ENCODE measurements at regions not wholly inside any gene's neighbourhood (a gene's known extent, or its start where the extent isn't known, plus 50 kb on each side); places are given as distances from the start of the nearest gene placed in this dataset.

- H3K27me3 ChIP-seq (replicated peaks; ENCODE audit: insufficient read depth) = no peaks in the 10 kb centered on the region
- H3K36me3 ChIP-seq = no peaks in the 10 kb centered on the region
- DNase-seq (ENCODE audit: low spot score) = no peak
- no peak overlapping the region for H3K27ac ChIP-seq
- H3K4me3 ChIP-seq = no peak overlapping the region
- no peaks in the 10 kb centered on the region for H3K4me1 ChIP-seq (ENCODE audit: control insufficient read depth in 1 of 2, low read depth in 2 of 2)
- ATAC-seq (ENCODE audit: insufficient number of reproducible peaks, low FRiP score, low read depth) = no peak
- no peak for TF ChIP-seq CTCF (IDR thresholded peaks at IDR 0.05)
- H3K9me3 ChIP-seq = peaks cover 6% of the 10 kb centered on the region
Measured at GRCh38 chr22:49554296-49554625, 273.4 kb downstream of the BRD1 start.

DNA sequence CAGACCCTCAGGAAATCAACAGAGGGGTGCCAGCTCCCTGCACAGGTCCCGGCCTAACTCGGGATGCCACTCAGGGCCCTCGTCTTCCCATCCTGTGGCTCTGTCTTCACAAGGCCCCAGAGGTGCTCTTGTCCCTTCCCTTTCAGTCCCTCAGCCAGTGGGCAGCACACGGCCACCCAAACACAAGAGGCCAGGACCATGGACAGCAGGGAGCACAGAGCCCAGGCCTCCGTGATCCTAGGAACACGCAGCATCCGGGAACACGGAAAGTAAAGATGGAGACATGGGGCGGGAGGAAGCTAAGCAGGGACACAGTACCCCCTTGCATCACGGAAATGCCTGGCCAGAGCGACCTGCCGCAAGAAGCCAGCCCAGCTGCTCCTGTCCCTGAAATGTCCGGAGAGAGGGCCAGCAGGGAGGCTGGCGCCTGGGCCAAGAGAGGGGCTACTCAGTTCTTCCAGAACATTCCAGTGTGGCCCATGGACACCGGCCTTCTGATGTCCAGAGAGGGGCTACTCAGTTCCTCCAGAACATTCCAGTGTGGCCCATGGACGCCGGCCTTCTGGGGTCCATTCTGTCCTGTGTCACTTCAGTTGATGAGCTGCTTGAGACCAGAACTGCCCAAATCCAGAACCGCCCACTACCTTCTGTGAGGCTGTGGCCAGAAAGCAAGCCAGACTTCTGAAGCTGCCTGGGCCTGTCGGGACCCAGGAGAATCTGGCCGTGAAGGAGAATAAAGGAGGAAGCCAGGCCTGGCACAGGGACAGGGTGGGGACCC is 274.0 kb downstream of the BRD1 start:
- ATAC-seq (ENCODE audit: insufficient number of reproducible peaks, low FRiP score, low read depth) = no peak
- Histone ChIP-seq H3K9me3 (peaks cover 6% of the 10 kb centered on the region), H3K36me3 (no peaks in the 10 kb centered on the region), H3K4me3 (no peak overlapping the region), H3K27me3 (replicated peaks; ENCODE audit: insufficient read depth) (no peaks in the 10 kb centered on the region), H3K27ac (no peak overlapping the region), H3K4me1 (ENCODE audit: control insufficient read depth in 1 of 2, low read depth in 2 of 2) (no peaks in the 10 kb centered on the region)
- no peak for DNase-seq (ENCODE audit: low spot score)
- TF ChIP-seq CTCF (IDR thresholded peaks at IDR 0.05) = no peak

GRCh38 chr22:49553076-49553475 is 274.6 kb downstream of the BRD1 start:
- TF ChIP-seq CTCF (IDR thresholded peaks at IDR 0.05) = no peak
- no peak for DNase-seq (ENCODE audit: low spot score)

DNA sequence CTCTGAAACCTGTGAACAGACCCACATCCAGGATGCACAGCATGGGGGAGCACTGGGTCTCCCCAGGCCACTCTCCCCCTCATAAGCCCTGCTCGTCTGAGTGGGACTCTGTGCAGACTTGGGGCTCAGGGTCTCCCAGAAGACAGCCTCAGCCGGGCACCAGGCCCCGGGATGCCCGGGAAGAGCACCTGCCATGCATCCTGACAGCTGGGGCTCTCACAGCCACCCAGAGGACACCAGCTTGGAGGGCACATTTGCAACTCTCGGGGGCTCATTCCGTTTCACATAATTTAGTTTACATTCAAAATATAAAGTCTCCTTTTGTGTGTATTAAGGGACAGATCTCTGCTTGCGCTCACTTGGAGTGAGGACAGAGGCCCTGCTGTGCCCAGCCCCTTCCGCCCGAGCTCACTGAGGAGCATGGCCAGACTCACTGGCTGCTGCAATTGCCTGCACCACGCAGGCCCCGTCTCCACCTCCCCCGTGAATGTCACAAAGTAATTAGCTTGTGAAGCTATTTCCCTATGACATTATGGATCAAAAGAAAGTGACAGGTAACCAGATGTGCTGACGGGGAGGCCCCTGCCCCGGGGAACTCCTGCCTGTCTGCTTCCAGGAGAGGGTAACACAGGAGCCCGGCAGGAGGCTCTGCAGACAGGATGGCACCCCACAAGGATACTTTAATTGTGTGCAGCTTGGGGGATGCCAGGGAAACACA is 275.6 kb downstream of the BRD1 start:
- no peaks in the 10 kb centered on the region for H3K27me3 ChIP-seq (replicated peaks; ENCODE audit: insufficient read depth)
- TF ChIP-seq CTCF (IDR thresholded peaks at IDR 0.05) = no peak
- H3K27ac ChIP-seq = no peak overlapping the region
- DNase-seq (ENCODE audit: low spot score) (no peak), ATAC-seq (ENCODE audit: insufficient number of reproducible peaks, low FRiP score, low read depth) (no peak)
- peaks cover 6% of the 10 kb centered on the region for H3K9me3 ChIP-seq
- no peaks in the 10 kb centered on the region for H3K36me3 ChIP-seq
- H3K4me1 ChIP-seq (ENCODE audit: control insufficient read depth in 1 of 2, low read depth in 2 of 2) = no peaks in the 10 kb centered on the region
- H3K4me3 ChIP-seq = no peak overlapping the region

More at GRCh38 chr22:49553076-49553475, 274.6 kb downstream of the BRD1 start:
- no peaks in the 10 kb centered on the region for H3K36me3 ChIP-seq
- H3K4me1 ChIP-seq (ENCODE audit: control insufficient read depth in 1 of 2, low read depth in 2 of 2) = no peaks in the 10 kb centered on the region
- H3K9me3 ChIP-seq = peaks cover 6% of the 10 kb centered on the region
- ATAC-seq (ENCODE audit: insufficient number of reproducible peaks, low FRiP score, low read depth) = no peak
- no peak overlapping the region for H3K27ac ChIP-seq
- no peaks in the 10 kb centered on the region for H3K27me3 ChIP-seq (replicated peaks; ENCODE audit: insufficient read depth)
- no peak overlapping the region for H3K4me3 ChIP-seq

- Histone ChIP-seq H3K4me1 (ENCODE audit: control insufficient read depth in 1 of 2, low read depth in 2 of 2) (no peaks in the 10 kb centered on the region), H3K9me3 (peaks cover 6% of the 10 kb centered on the region), H3K4me3 (no peak overlapping the region), H3K27me3 (replicated peaks; ENCODE audit: insufficient read depth) (no peaks in the 10 kb centered on the region), H3K36me3 (no peaks in the 10 kb centered on the region), H3K27ac (no peak overlapping the region)
- TF ChIP-seq CTCF (IDR thresholded peaks at IDR 0.05) = no peak
- ATAC-seq (ENCODE audit: insufficient number of reproducible peaks, low FRiP score, low read depth) (no peak), DNase-seq (ENCODE audit: low spot score) (no peak)
Measured at GRCh38 chr22:49551446-49551845, 276.2 kb downstream of the BRD1 start.
